Activated T-helper 17 cell treated with anti-CD3 and anti-CD28 coated beads, Interleukin-2, amount 50 U/mL, for 72 hours (primary cell): ENCODE measurements at regions not wholly inside any gene's neighbourhood (a gene's known extent, or its start where the extent isn't known, plus 50 kb on each side); places are given as distances from the start of the nearest gene placed in this dataset.
A peak's percentile ranks its signal among the peaks of the same experiment; 100 is the strongest.
"Not testable (repeated sequence)": the region's sequence is repeated elsewhere in the genome, so short reads cannot be mapped to it uniquely, and the experiment has no call there.

Experiments
- ATAC-seq: fragments of 150-1000 bp; cut with Tn5 transposase; replicated peaks from 2 replicates; pipeline ENCODE4 v1.10.0; 2021; ENCODE audit warnings: mild to moderate bottlenecking, moderate library complexity
- H3K27ac Mint-ChIP-seq: one replicate; pipeline ENCODE4 v1.8.0; 2022; ENCODE audit warnings: mixed read lengths
- H3K27me3 Mint-ChIP-seq: one replicate; pipeline ENCODE4 v1.8.0; 2022; ENCODE audit warnings: mixed read lengths
- H3K36me3 Mint-ChIP-seq: one replicate; pipeline ENCODE4 v1.8.0; 2022; ENCODE audit warnings: low read depth, mild to moderate bottlenecking, mixed read lengths
- H3K4me1 Mint-ChIP-seq: one replicate; pipeline ENCODE4 v1.8.0; 2022; ENCODE audit warnings: mixed read lengths
- H3K4me3 Mint-ChIP-seq: one replicate; pipeline ENCODE4 v1.8.0; 2022; ENCODE audit warnings: mild to moderate bottlenecking, mixed read lengths
- H3K9me3 Mint-ChIP-seq: one replicate; pipeline ENCODE4 v1.8.0; 2022; ENCODE audit warnings: mixed read lengths

DNA sequence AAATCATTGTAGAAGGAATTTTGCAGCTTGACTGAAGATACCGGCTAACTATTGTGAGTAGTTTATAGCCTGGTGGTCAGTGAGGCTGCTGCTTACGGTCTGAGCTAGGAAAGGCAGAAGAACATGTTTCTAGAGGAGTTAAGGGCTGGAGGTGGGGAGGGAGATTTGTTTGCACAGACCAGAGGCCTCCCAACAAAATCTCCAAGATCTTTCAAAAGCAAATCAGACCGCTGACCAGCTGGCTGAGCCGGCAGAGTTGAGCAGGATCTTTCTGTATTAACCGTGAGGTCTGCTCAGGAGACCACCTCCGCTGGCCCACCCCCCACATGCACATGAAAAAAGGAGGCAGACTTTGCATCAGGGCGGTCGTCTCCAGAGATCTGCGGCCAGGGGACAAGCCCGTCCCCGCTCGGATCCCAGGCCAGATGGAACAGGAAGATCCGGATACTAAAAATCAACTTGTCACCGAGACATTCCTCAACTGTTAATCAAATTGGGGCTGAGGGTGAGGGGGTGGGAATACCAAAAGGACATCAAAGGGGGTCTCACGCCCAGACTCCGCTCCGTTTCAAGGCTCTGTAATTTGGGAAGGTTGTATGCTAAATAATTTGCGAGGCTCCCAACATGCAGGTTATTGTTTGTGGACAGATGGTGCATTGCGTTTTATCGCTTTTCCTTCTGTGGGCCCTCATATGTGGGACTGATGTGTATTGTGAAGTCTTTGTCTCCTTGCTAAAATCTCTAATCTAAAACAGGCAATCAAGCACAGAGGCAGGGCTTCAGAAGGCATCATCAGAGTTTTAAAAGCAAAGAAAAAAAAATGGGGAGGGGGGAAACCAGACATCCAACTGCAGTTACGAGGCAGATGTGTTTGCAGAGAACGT lies 319.0 kb downstream of the ZNF536 start:
- no peak for ATAC-seq
- no peak overlapping the region for H3K27ac Mint-ChIP-seq
- H3K36me3 Mint-ChIP-seq: no peaks in the 10 kb centered on the region
- H3K4me1 Mint-ChIP-seq: no peaks in the 10 kb centered on the region
- no peak overlapping the region for H3K4me3 Mint-ChIP-seq
- no peaks in the 10 kb centered on the region for H3K9me3 Mint-ChIP-seq
- peaks cover 43% of the 10 kb centered on the region for H3K27me3 Mint-ChIP-seq

DNA sequence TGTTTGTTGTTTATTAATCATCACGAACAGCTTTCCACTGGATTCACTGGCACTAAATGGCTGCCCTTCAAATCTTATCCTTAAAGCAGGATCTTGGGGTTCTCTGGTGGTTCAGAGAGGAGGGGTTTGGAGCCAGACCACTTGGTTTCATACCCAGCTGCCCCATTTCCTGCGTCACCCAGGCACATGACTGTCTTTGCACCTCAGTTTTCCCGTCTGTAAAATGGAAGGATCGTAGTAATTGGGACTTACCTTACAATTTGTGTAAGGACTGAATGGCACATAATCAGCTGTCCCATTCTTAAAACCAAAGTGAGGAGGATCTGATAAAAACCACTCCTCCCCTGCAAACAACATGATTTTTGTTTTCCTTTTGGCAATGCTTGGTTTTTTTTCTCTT lies 318.3 kb downstream of the ZNF536 start:
- Mint-ChIP-seq H3K36me3 (no peaks in the 10 kb centered on the region), H3K27ac (no peak overlapping the region), H3K4me1 (no peaks in the 10 kb centered on the region), H3K9me3 (no peaks in the 10 kb centered on the region), H3K4me3 (no peak overlapping the region), H3K27me3 (peaks cover 45% of the 10 kb centered on the region)
- no peak for ATAC-seq

DNA sequence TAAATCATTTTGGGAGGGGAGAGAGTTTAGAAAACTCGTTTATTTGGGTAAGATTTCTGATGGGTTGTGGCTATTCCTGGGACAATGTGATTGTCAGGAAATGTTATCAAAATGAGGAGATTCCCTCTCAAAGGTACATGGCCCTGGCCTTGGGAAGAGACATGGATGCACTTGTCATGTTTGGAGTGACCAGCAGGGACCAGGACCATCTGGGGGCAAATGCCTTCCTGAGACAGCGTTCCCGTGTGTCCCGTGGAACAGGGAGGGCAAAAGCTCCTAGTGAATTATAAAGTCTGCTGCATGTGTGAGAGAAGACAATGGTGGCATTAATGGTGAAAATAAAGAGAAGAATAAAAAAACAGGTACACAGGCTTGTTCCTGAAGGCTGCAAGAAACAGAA lies 317.3 kb downstream of the ZNF536 start:
- no peaks in the 10 kb centered on the region for H3K4me1 Mint-ChIP-seq
- no peak overlapping the region for H3K4me3 Mint-ChIP-seq
- ATAC-seq: no peak
- no peak overlapping the region for H3K27ac Mint-ChIP-seq
- H3K36me3 Mint-ChIP-seq: no peaks in the 10 kb centered on the region
- H3K9me3 Mint-ChIP-seq: no peaks in the 10 kb centered on the region
- peaks cover 46% of the 10 kb centered on the region for H3K27me3 Mint-ChIP-seq

DNA sequence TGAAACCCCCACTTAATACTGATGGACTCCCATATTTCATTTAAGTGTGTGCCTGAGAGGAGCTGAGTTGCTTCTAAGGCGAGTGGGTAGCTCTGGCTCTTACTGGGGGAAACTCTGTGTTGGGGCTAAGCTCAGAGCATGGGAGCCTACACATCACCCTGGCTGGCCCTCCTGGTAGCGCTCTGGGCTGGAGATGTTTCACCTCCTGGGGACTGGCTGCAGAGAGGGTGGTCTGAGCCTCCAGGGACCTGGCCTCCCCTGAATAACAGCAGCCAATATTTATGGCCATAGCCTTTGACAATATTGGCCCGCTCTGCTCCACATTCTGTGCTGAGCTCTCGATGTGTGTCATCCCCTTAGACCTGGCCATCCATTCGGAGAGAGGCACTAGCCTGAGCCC lies 316.5 kb downstream of the ZNF536 start:
- H3K4me1 Mint-ChIP-seq: no peaks in the 10 kb centered on the region
- no peak for ATAC-seq
- H3K27ac Mint-ChIP-seq: no peak overlapping the region
- H3K27me3 Mint-ChIP-seq: peaks cover 45% of the 10 kb centered on the region
- no peaks in the 10 kb centered on the region for H3K9me3 Mint-ChIP-seq
- H3K4me3 Mint-ChIP-seq: no peak overlapping the region
- no peaks in the 10 kb centered on the region for H3K36me3 Mint-ChIP-seq

DNA sequence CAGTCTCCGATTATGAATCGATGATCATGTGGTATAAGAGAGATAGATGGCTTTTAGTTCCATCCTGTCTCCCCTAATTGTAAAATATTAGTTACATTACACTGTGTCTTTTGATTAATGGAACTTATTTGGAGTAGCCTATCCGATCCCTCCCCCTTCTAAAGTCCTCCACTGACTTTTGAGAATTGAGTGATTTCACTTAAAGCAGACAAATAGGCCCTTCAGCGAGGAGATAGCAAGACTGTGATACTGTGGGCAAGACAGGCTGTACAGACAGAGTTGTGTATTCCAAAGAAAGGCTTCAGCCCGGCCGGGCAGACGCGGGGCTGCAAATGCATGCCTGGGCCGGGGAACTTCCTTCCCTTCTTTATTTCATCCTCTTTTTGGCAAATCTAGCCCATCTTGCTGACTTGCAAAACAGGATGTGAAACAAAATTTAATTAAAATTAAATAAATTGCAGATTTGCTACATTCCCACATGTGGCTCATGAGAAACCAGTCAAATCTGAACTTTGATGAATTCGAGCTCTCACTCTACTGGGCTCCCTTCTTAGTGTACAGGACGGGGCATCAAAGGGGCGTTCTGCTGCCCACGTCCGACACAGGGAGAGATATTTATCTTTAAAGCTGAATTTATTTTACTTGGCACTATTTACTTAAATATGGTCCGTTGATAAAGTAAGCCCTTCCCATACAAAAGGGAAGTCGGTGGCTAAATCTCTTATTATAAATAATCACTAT lies 314.8 kb downstream of the ZNF536 start:
- Mint-ChIP-seq H3K4me3 (no peak overlapping the region), H3K27me3 (peaks cover 47% of the 10 kb centered on the region), H3K36me3 (no peaks in the 10 kb centered on the region), H3K4me1 (no peaks in the 10 kb centered on the region), H3K27ac (no peak overlapping the region), H3K9me3 (no peaks in the 10 kb centered on the region)
- ATAC-seq: no peak

DNA sequence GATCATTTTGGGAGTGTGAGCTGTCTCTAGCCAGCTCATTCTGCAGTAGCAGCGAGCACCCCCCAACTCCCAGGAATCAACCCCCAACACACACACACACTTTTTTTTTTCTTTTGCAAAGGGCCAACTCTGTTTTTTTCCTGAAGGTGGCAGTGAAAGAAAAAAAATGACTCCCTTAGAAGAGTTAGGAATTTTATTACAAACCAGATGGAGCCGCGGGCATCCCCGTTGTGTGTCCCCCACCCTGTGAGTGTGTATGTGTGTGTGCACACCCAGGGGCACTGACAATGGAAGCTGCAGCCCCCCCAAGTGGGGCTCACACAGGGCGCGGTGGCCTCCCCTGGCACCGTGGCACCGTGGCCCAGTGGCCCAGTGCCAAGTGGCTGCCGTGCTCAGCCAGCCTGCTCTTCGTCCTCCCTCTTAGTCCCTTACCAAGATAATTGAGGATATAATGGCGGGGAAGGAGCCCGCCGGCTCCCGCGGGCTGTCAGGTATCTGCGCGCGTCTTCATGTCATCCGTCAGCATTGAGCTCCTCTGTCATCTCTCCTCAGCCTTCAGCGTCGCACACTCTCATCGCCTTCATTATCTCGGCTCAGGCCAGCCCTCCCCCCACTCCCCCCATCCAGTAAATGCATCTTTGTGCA lies 314.1 kb downstream of the ZNF536 start:
- no peak overlapping the region for H3K4me3 Mint-ChIP-seq
- H3K36me3 Mint-ChIP-seq: no peaks in the 10 kb centered on the region
- no peaks in the 10 kb centered on the region for H3K4me1 Mint-ChIP-seq
- ATAC-seq: no peak
- H3K27me3 Mint-ChIP-seq: peaks cover 42% of the 10 kb centered on the region
- H3K27ac Mint-ChIP-seq: no peak overlapping the region
- no peaks in the 10 kb centered on the region for H3K9me3 Mint-ChIP-seq

DNA sequence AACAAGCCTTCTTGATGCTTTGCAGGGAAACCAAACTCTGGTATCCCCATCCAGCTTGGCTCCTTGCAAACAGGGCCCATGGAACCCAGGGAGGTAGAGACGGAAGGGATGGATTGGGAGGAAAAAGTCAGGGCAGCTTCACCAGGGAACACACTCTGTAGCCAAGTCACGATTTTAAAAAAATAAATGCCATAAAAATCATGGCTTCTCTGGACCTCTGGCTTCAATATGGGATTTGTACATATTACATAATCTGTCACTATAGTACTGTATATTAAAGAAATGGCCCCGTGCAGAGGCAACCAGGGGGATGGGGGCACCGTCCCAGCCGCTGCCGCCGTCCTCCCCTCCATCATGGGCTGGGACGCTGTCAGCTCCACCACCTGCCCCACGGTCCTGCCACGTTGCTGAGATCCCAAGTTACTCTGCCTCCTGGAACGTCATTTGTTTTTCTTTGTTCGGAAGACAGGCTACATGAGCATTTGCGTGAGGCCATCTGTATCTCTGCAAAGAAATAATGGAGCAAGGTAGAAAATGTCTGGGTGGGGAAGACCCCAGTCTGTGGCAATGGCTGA lies 313.3 kb downstream of the ZNF536 start:
- no peak overlapping the region for H3K27ac Mint-ChIP-seq
- H3K36me3 Mint-ChIP-seq: no peaks in the 10 kb centered on the region
- peaks cover 42% of the 10 kb centered on the region for H3K27me3 Mint-ChIP-seq
- H3K9me3 Mint-ChIP-seq: no peaks in the 10 kb centered on the region
- H3K4me3 Mint-ChIP-seq: no peak overlapping the region
- no peaks in the 10 kb centered on the region for H3K4me1 Mint-ChIP-seq
- ATAC-seq: no peak

DNA sequence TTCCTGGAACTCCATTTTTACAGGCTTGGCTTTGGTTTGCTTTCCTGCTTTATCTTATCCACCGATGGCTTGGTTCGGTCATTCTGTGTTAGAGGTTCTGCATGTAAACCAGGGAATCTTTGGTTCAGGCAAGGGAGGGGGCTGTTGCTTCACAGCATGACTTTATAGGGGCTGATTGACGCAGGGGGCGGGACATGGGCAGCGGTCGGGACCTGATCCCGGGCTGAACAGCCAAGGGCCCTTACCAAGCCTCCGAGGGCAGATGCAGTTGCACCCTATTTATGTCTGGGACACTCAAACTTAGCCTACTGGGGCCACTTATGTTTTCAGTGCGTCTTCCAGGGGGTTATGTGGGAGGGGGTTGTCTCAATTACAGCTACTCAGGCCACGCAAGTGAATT lies 312.4 kb downstream of the ZNF536 start:
- Mint-ChIP-seq H3K4me1 (no peaks in the 10 kb centered on the region), H3K9me3 (no peaks in the 10 kb centered on the region), H3K36me3 (no peaks in the 10 kb centered on the region), H3K27ac (no peak overlapping the region), H3K27me3 (peaks cover 41% of the 10 kb centered on the region), H3K4me3 (no peak overlapping the region)
- no peak for ATAC-seq

DNA sequence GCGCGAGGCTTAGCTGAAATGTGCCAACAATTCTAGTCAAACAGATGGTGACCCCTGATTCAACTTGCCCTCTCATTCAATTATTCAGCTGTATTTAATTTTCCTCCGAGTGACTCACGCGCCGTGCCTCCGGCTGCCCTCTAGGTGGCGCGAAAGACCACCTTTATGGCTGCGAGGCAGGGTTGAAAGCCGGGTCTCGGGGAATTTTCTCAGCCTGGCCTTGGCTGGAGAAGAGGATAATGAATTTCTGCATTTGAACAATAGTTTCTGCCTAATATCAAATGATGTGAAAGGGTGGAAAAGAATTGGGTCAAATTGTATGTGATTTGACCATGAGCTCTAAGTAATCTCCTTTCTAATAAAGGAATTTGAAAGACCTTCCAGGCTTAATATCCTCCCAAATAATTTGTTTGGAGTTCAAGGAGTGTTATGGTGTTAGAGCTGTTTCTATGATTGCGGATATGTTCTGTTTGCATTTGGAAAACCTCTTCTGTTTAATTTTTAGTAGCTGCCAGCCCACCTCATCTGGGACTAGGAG lies 310.9 kb downstream of the ZNF536 start:
- no peak overlapping the region for H3K27ac Mint-ChIP-seq
- peak; percentile 46 for ATAC-seq
- no peaks in the 10 kb centered on the region for H3K4me1 Mint-ChIP-seq
- no peaks in the 10 kb centered on the region for H3K9me3 Mint-ChIP-seq
- peaks cover 31% of the 10 kb centered on the region for H3K27me3 Mint-ChIP-seq
- no peaks in the 10 kb centered on the region for H3K36me3 Mint-ChIP-seq
- no peak overlapping the region for H3K4me3 Mint-ChIP-seq

DNA sequence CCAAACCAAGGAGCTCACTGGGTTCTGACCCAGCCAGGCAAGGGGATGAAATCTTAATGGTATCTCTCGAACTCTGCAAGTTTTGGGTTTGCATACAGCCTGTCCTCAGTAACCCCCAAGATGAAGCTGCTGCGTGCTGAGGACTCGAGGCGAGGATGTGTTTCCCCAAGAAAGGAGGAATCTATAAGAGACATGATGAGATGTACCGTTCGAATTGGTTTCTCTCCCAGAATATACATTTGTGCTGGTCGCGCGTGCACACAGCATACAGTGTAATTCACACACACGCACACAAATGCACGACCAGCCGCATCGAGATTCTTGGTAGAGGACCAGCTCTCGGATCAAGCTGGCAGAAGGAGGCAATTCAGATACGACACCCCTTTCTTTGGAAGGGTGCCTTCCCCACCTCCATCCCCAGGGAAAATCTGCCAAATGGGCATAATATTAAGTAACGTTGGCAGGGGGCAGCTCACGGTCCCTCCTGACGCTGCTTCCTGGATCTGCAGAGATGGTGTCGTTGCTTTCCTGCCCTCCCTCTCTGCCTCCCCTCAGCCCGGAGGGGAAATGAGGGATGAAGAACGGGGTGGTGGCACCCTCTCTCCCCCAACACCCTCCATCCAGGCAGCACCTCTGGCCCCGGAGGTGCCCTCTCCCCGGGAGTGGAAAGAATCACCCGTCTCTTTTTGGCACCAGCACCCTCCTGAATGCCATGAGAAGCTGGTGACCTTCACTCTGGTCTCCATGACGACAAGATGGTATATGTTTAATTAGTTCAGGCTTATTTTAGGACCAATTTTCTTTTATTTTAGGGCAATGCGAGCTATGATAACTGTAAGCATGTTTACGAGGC lies 310.2 kb downstream of the ZNF536 start:
- ATAC-seq: no peak
- Mint-ChIP-seq H3K36me3 (no peaks in the 10 kb centered on the region), H3K4me1 (no peaks in the 10 kb centered on the region), H3K27ac (no peak overlapping the region), H3K4me3 (no peak overlapping the region), H3K9me3 (no peaks in the 10 kb centered on the region), H3K27me3 (peaks cover 32% of the 10 kb centered on the region)

DNA sequence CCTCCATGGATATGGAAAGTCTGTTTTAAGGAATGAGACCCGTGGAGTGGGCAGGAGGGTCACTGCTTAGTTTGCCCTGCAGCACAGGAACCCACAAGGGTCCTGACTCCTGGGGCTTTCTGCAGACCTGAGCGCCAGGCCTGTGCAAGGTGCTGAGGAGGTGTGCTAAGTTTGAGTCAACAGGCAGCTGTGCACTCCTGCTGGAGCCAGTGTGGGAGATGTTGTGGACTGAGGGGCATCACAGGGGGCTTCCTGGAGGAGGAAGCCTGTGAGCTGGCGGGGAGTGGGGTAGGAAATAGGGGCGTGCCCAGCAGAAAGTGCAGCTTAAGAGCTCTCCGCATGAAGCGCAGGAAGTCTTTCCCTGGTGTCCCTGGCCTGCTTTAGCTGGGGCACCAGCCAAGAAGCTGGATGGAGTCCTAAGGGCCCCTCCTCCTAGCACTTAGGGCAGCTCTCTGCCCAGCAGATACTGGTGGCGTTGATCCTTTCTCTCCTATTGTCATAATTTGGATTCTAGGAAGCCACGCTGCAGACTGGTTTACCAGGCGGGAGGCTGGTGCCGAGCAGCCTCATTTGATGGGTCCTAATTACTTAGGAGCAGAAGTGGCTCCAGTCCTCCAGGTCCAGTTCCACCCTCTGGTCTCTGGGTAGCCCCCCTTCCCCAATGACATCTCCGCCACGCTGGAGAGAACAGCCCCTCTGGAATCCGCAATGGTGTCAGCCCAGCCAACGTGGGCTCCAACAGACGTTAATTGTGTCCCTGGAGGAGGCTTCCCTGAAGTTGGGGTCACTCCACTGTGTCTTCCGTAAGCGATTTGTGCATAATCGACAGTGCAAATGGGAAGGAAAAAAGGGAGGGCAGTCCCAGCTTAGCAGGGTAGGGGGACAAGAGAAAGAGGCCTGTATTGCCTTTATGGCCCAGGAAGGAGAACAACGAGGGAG lies 309.2 kb downstream of the ZNF536 start:
- H3K27me3 Mint-ChIP-seq: peaks cover 25% of the 10 kb centered on the region
- H3K4me3 Mint-ChIP-seq: no peak overlapping the region
- no peaks in the 10 kb centered on the region for H3K9me3 Mint-ChIP-seq
- no peaks in the 10 kb centered on the region for H3K4me1 Mint-ChIP-seq
- no peak overlapping the region for H3K27ac Mint-ChIP-seq
- H3K36me3 Mint-ChIP-seq: no peaks in the 10 kb centered on the region
- no peak for ATAC-seq

DNA sequence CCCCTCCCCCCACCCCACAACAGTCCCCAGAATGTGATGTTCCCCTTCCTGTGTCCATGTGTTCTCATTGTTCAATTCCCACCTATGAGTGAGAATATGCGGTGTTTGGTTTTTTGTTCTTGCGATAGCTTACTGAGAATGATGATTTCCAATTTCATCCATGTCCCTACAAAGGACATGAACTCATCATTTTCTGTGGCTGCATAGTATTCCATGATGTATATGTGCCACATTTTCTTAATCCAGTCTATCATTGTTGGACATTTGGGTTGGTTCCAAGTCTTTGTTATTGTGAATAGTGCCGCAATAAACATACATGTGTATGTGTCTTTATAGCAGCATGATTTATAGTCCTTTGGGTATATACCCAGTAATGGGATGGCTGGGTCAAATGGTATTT lies 308.2 kb downstream of the ZNF536 start:
- not testable (repeated sequence) for H3K36me3 Mint-ChIP-seq, H3K4me3 Mint-ChIP-seq, H3K27ac Mint-ChIP-seq, H3K4me1 Mint-ChIP-seq, ATAC-seq, H3K9me3 Mint-ChIP-seq
- peaks cover 21% of the 10 kb centered on the region for H3K27me3 Mint-ChIP-seq

DNA sequence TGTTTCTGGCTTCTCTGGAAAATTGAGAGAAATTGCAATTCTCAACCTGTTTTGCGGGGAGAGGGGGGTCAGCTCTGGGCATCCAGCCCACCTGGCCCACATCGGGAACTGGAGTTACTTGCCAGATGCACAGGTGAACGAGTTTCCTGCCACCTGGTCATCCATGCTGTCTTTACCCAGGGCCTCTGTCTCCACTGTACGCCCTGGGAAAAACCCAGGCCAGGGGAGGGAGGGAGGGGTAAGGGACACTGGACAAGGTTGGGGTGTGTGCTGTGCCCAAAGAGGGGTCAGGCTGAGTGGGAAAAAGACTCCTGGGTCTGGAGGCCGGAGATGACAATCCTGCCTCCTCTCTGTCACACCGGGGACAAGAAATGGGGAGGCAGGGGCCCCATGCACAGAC lies 307.6 kb downstream of the ZNF536 start:
- Mint-ChIP-seq H3K27ac (no peak overlapping the region), H3K36me3 (no peaks in the 10 kb centered on the region), H3K27me3 (peaks cover 21% of the 10 kb centered on the region), H3K9me3 (no peaks in the 10 kb centered on the region), H3K4me3 (no peak overlapping the region), H3K4me1 (no peaks in the 10 kb centered on the region)
- ATAC-seq: no peak
